ENCODE measurements at regions not wholly inside any gene's neighbourhood (a gene's known extent, or its start where the extent isn't known, plus 50 kb on each side); places are given as distances from the start of the nearest gene placed in this dataset.

DNA sequence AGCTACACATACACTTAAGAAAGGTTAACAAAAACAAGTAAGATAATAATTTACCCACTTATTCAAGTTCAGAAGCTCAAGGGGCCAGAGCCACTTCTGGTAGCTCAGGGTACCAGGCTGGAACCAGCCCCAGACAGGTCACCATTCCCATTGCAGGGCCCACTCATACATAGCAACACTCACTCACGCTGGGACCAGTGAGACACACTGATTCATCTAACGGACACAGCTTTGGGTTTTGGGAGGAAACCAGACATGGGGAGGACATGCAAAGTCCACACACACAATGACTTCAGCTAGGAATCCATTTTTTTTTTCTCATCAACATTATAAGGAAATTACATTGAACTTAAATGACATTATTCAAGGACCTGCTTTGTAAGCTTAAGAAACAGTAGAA, 169.1 kb downstream of the ZC3H11B start:
- DNase-seq, result no peak

GRCh38 chr1:219442611-219443061, 170.3 kb downstream of the ZC3H11B start:
- intact Hi-C loops (cut with DNase I), result no loop called here
- no peak overlapping the region for H3K27ac ChIP-seq
- H3K4me1 ChIP-seq, result no peaks in the 10 kb centered on the region
- H3K4me3 ChIP-seq, result no peak overlapping the region
- DNase-seq (no peak), ATAC-seq (no peak)
- H3K9me3 ChIP-seq, result no peaks in the 10 kb centered on the region
- H3K36me3 ChIP-seq, result no peaks in the 10 kb centered on the region
- TF ChIP-seq, protein P1, sequence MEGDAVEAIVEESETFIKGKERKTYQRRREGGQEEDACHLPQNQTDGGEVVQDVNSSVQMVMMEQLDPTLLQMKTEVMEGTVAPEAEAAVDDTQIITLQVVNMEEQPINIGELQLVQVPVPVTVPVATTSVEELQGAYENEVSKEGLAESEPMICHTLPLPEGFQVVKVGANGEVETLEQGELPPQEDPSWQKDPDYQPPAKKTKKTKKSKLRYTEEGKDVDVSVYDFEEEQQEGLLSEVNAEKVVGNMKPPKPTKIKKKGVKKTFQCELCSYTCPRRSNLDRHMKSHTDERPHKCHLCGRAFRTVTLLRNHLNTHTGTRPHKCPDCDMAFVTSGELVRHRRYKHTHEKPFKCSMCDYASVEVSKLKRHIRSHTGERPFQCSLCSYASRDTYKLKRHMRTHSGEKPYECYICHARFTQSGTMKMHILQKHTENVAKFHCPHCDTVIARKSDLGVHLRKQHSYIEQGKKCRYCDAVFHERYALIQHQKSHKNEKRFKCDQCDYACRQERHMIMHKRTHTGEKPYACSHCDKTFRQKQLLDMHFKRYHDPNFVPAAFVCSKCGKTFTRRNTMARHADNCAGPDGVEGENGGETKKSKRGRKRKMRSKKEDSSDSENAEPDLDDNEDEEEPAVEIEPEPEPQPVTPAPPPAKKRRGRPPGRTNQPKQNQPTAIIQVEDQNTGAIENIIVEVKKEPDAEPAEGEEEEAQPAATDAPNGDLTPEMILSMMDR (IDR thresholded peaks at IDR 0.05), result no peak
- no peaks in the 10 kb centered on the region for H3K27me3 ChIP-seq
- WGBS, 2 donors, result 69 to 77% methylated on average over 4 of the region's 4 CpGs

More for the DNA sequence above, 169.1 kb downstream of the ZC3H11B start:
- Histone ChIP-seq H3K4me1 (no peaks in the 10 kb centered on the region), H3K27ac (no peak overlapping the region), H3K4me3 (no peak overlapping the region), H3K9me3 (no peaks in the 10 kb centered on the region), H3K27me3 (no peaks in the 10 kb centered on the region), H3K36me3 (no peaks in the 10 kb centered on the region)
- no peak for ATAC-seq
- intact Hi-C loops (cut with DNase I), result no loop called here
- WGBS, 2 donors, result 82 to 87% methylated on average over 2 of the region's 2 CpGs
- TF ChIP-seq, protein P1 (IDR thresholded peaks at IDR 0.05), result no peak

DNA sequence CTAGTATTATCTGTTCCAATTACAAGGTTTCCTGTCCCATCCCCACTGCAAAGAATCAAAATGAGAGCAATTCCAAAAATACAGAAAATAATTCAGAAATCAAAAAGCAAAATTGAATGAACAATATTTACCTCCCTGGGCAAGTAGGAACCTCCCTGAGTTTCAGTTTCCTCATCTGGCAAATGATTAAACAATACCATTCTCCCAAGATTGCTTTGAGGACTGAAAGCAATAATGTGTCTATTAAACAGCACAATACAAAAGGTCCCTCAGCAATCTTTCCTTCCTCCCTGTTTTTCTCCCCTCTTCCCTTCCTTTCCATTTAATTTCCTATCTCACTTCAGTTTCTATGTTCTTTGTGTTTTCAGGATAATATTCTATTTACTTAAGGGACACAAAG, 171.0 kb downstream of the ZC3H11B start:
- Histone ChIP-seq H3K9me3 (no peaks in the 10 kb centered on the region), H3K27me3 (no peaks in the 10 kb centered on the region), H3K4me1 (no peaks in the 10 kb centered on the region), H3K36me3 (no peaks in the 10 kb centered on the region), H3K4me3 (no peak overlapping the region), H3K27ac (no peak overlapping the region)
- ATAC-seq, result no peak
- intact Hi-C loops (cut with DNase I), result no loop called here
- no peak for DNase-seq
- TF ChIP-seq, protein P1 (IDR thresholded peaks at IDR 0.05), result no peak

GRCh38 chr1:219439376-219439775, 173.5 kb downstream of the ZC3H11B start:
- H3K36me3 ChIP-seq, result no peaks in the 10 kb centered on the region
- TF ChIP-seq, protein P1 (IDR thresholded peaks at IDR 0.05), result no peak
- no peak for ATAC-seq
- no peaks in the 10 kb centered on the region for H3K4me1 ChIP-seq
- no peak for DNase-seq
- no peak overlapping the region for H3K4me3 ChIP-seq
- H3K27me3 ChIP-seq, result no peaks in the 10 kb centered on the region
- H3K9me3 ChIP-seq, result no peaks in the 10 kb centered on the region
- WGBS, 2 donors, result 92% methylated on average over 2 of the region's 2 CpGs
- intact Hi-C loops (cut with DNase I), result no loop called here
- no peak overlapping the region for H3K27ac ChIP-seq

- no peak overlapping the region for H3K4me3 ChIP-seq
- no peaks in the 10 kb centered on the region for H3K9me3 ChIP-seq
- H3K27me3 ChIP-seq, result no peaks in the 10 kb centered on the region
- no peaks in the 10 kb centered on the region for H3K36me3 ChIP-seq
- ATAC-seq (no peak), DNase-seq (no peak)
- peaks cover 0 to 8% (median 3%) of the 10 kb centered on the region in 9 donors for H3K4me1 ChIP-seq
- no peak overlapping the region for H3K27ac ChIP-seq
- TF ChIP-seq, protein P1 (IDR thresholded peaks at IDR 0.05), result no peak
- intact Hi-C loops (cut with DNase I), result no loop called here
- WGBS, 2 donors, result 80 to 88% methylated on average over 3 of the region's 3 CpGs
Observed at GRCh38 chr1:219438386-219438785, 174.5 kb downstream of the ZC3H11B start.
